B cell (primary cell): ENCODE measurements at regions not wholly inside any gene's neighbourhood (a gene's known extent, or its start where the extent isn't known, plus 50 kb on each side); places are given as distances from the start of the nearest gene placed in this dataset.

Experiments used
- ATAC-seq: fragments of 200-7000 bp; cut with Tn5 transposase; one replicate; pipeline ENCODE4 v1.10.0; 2021; ENCODE audit warnings: low read depth, mild to moderate bottlenecking, moderate number of reproducible peaks, moderate library complexity
- CTCF ChIA-PET: fragments of 350-600 bp; sonication (Branson Sonifier 250); formaldehyde crosslinking; loops from one replicate; lab custom pipeline; 2021; ENCODE audit warnings: antibody characterized with exemption, inconsistent platforms; lab: Charles Lee
- POLR2A ChIA-PET: fragments of 350-600 bp; sonication (Branson Sonifier 250); formaldehyde crosslinking; loops from one replicate; lab custom pipeline; 2021; ENCODE audit warnings: antibody characterized with exemption; lab: Charles Lee
- DNase-seq: peaks from one replicate; pipeline ENCODE4 v3.0.0; 2013
- H2AFZ ChIP-seq: 2 replicates; pipeline ENCODE4 v1.6.1; 2012; ENCODE audit warnings: mild to moderate bottlenecking, low read depth, low read length; ENCODE audit not compliant: insufficient read depth, poor library complexity, severe bottlenecking
- H3K27ac ChIP-seq, 2 donors: 1 replicate in 1 of 2; 2 replicates in 1 of 2; pipeline ENCODE4 v1.5.1; 2012 to 2013; ENCODE audit warnings: low read length in 2 of 2, mild to moderate bottlenecking in 2 of 2, moderate library complexity in 1 of 2
- H3K27me3 ChIP-seq, 4 experiments: fragments of 200-600 bp in 1 of 4; sonication (generic) in 1 of 4; replicated peaks in 1 of 4; 1 replicate in 2 of 4; 2 replicates in 2 of 4; pipeline versions ENCODE4 v1.6.1 to v1.7.0; 2013 to 2016; ENCODE audit warnings: low read length in 3 of 4, mild to moderate bottlenecking in 2 of 4, mixed read lengths in 1 of 4, moderate library complexity in 1 of 4; ENCODE audit not compliant: insufficient read depth in 4 of 4, control insufficient read depth in 3 of 4; ENCODE audit errors: control extremely low read depth in 1 of 4
- H3K36me3 ChIP-seq, 2 experiments: replicated peaks in 1 of 2; 1 replicate in 1 of 2; 2 replicates in 1 of 2; pipeline versions ENCODE4 v1.6.1 to v1.7.1; 2013; ENCODE audit warnings: low read length in 1 of 2; ENCODE audit not compliant: insufficient read depth in 2 of 2, control insufficient read depth in 1 of 2; ENCODE audit errors: control extremely low read depth in 1 of 2, extremely low read depth in 1 of 2
- H3K4me1 ChIP-seq, 2 donors: fragments of 200-600 bp in 1 of 2; sonication (generic) in 1 of 2; 1 replicate in 1 of 2; 2 replicates in 1 of 2; pipeline versions ENCODE4 v1.5.1 to v1.6.1; 2013 to 2017; ENCODE audit warnings: low read length in 2 of 2; ENCODE audit not compliant: control insufficient read depth in 2 of 2, insufficient read depth in 2 of 2
- H3K4me2 ChIP-seq: replicated peaks from 2 replicates; pipeline ENCODE3; 2012; ENCODE audit warnings: mild to moderate bottlenecking, low read depth, low read length; ENCODE audit not compliant: poor library complexity, severe bottlenecking
- H3K4me3 ChIP-seq, 5 experiments: fragments of 200-600 bp in 1 of 5; sonication (generic) in 1 of 5; 1 replicate in 3 of 5; 2 replicates in 2 of 5; pipeline versions ENCODE4 v1.5.1 to v1.7.0; 2011 to 2016; ENCODE audit warnings: low read length in 4 of 5, mild to moderate bottlenecking in 4 of 5, low read depth in 2 of 5, control low read depth in 1 of 5, moderate library complexity in 1 of 5; ENCODE audit not compliant: insufficient read depth in 1 of 5; ENCODE audit errors: control extremely low read depth in 1 of 5, extremely low read depth in 1 of 5
- H3K79me2 ChIP-seq: fragments of 200-600 bp; sonication (generic); one replicate; pipeline ENCODE4 v1.6.0; 2016; ENCODE audit warnings: low read length; ENCODE audit not compliant: control insufficient read depth, insufficient read depth
- H3K9ac ChIP-seq: fragments of 200-600 bp; sonication (generic); 2 replicates; pipeline ENCODE4 v1.6.1; 2017; ENCODE audit warnings: mild to moderate bottlenecking, low read length, moderate library complexity
- H3K9me3 ChIP-seq, 3 donors: one replicate each; pipeline versions ENCODE4 v1.6.1 to v1.7.1; 2013; ENCODE audit warnings: low read length in 2 of 3; ENCODE audit not compliant: control insufficient read depth in 2 of 3, insufficient read depth in 1 of 3; ENCODE audit errors: control extremely low read depth in 1 of 3
- H4K20me1 ChIP-seq: 2 replicates; pipeline ENCODE4 v1.6.0; 2012; ENCODE audit warnings: mild to moderate bottlenecking, low read length; ENCODE audit not compliant: insufficient read depth, control insufficient read depth, poor library complexity, severe bottlenecking
- H3K27ac Mint-ChIP-seq: one replicate; pipeline ENCODE4 v1.8.0; 2021; ENCODE audit warnings: mixed read lengths
- H3K27me3 Mint-ChIP-seq: one replicate; pipeline ENCODE4 v1.8.0; 2021; ENCODE audit warnings: mixed read lengths
- H3K4me1 Mint-ChIP-seq: one replicate; pipeline ENCODE4 v1.8.0; 2021; ENCODE audit warnings: mixed read lengths
- H3K4me3 Mint-ChIP-seq: one replicate; pipeline ENCODE4 v1.8.0; 2021; ENCODE audit warnings: mixed read lengths
- H3K9me3 Mint-ChIP-seq: one replicate; pipeline ENCODE4 v1.8.0; 2022; ENCODE audit warnings: mixed read lengths; ENCODE audit not compliant: insufficient read depth
- CTCF ChIP-seq: fragments of 200-600 bp; IDR thresholded peaks from one replicate; pipeline ENCODE4 v1.8.0; 2022; ENCODE audit warnings: antibody characterized with exemption, mild to moderate bottlenecking
- EZH2 ChIP-seq: IDR thresholded peaks from 2 replicates; pipeline ENCODE4 v1.6.1; 2012; ENCODE audit warnings: borderline replicate concordance, low read depth, mild to moderate bottlenecking, moderate library complexity, low read length; ENCODE audit not compliant: insufficient read depth, poor library complexity, severe bottlenecking
- WGBS: methylation state at CpG from one replicate; pipeline ENCODE4 v1.1.5; 2013; ENCODE audit warnings: missing lambda C conversion rate; ENCODE audit not compliant: insufficient coverage; 5-methylcytosine and 5-hydroxymethylcytosine counted together
- intact Hi-C: fragments of 100-400 bp; cut with micrococcal nuclease; formaldehyde crosslinking; loops from one replicate; pipeline ENCODE4 v1.10.0; 2022

DNA sequence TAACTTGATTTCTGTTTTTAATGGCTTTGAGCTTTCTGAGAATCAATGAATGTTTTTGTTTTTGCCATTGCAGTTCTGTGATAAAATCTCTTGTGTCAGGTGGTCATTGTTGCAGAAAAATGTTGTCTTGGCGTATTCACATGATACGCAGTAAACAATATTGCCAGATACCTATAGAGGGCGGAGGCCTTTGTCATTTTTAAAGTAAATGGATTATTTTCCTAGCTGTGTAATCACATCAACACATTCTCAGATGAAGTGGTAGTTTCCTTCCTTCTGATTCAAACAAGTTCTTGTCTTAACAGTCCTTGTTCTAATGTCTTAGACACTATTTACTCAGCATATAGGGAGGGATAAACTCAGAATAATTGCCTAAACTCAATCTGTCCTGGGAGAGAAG is 109.9 kb upstream of the DAB2 start:
- no peak overlapping the region for H3K4me2 ChIP-seq
- CTCF ChIA-PET, result interaction anchor here (1.2 kb wide), 1 partner anchor 8 kb away, joined by 3 read pairs; no protein-coding TSS in a partner anchor
- WGBS, result no CpG with 5 or more reads among the region's 3 CpGs
- no peak overlapping the region for H3K4me3 ChIP-seq
- peaks cover 11% of the 10 kb centered on the region for H3K27me3 Mint-ChIP-seq
- intact Hi-C loops, result no loop called here
- no peaks in the 10 kb centered on the region for H4K20me1 ChIP-seq
- POLR2A ChIA-PET, result no interaction called here
- no peaks in the 10 kb centered on the region for H3K4me1 ChIP-seq
- H2AFZ ChIP-seq, result no peak overlapping the region
- H3K4me3 Mint-ChIP-seq, result no peak overlapping the region
- H3K4me1 Mint-ChIP-seq, result no peaks in the 10 kb centered on the region
- no peaks in the 10 kb centered on the region for H3K36me3 ChIP-seq
- no peak for TF ChIP-seq CTCF
- no peak for TF ChIP-seq EZH2
- no peak overlapping the region for H3K27ac Mint-ChIP-seq
- H3K27ac ChIP-seq, result no peak overlapping the region
- no peaks in the 10 kb centered on the region for H3K79me2 ChIP-seq
- no peaks in the 10 kb centered on the region for H3K9me3 Mint-ChIP-seq
- no peaks in the 10 kb centered on the region for H3K27me3 ChIP-seq
- no peak overlapping the region for H3K9ac ChIP-seq
- no peaks in the 10 kb centered on the region for H3K9me3 ChIP-seq
- ATAC-seq (no peak), DNase-seq (no peak)

DNA sequence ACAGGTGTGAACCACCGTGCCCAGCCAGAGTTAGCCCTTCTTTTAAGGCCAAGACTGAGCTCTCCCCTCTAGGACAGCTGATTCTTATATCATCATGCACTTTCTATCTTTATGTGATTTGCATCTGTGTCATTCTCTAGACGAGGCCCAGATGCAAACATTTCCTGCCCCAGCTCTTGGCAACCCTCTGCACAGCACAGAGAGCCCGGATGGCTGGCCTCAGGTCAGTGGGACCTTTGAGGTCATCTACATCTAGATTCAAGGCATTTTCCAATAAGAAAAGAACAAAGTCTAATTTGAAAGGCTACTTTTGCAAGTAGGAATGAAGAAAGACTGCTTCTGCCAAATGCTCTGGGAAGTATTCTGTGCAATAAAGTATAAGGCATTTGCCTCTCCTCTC is 109.0 kb upstream of the DAB2 start:
- Histone ChIP-seq H3K9ac (no peak overlapping the region), H3K79me2 (no peaks in the 10 kb centered on the region), H3K9me3 (no peaks in the 10 kb centered on the region), H3K27me3 (no peaks in the 10 kb centered on the region), H4K20me1 (no peaks in the 10 kb centered on the region), H3K27ac (no peak overlapping the region), H2AFZ (no peak overlapping the region), H3K4me3 (no peak overlapping the region), H3K36me3 (no peaks in the 10 kb centered on the region), H3K4me2 (no peak overlapping the region), H3K4me1 (no peaks in the 10 kb centered on the region)
- no peak overlapping the region for H3K27ac Mint-ChIP-seq
- no peaks in the 10 kb centered on the region for H3K4me1 Mint-ChIP-seq
- H3K27me3 Mint-ChIP-seq, result peaks cover 11% of the 10 kb centered on the region
- CTCF ChIA-PET, result no interaction called here
- TF ChIP-seq CTCF (no peak), EZH2 (no peak)
- POLR2A ChIA-PET, result no interaction called here
- no peaks in the 10 kb centered on the region for H3K9me3 Mint-ChIP-seq
- H3K4me3 Mint-ChIP-seq, result no peak overlapping the region
- WGBS, result 69% methylated on average over 3 of the region's 3 CpGs
- ATAC-seq (no peak), DNase-seq (no peak)
- intact Hi-C loops, result no loop called here
